ENCODE measurements at regions not wholly inside any gene's neighbourhood (a gene's known extent, or its start where the extent isn't known, plus 50 kb on each side); places are given as distances from the start of the nearest gene placed in this dataset.

- TF ChIP-seq, protein P1, sequence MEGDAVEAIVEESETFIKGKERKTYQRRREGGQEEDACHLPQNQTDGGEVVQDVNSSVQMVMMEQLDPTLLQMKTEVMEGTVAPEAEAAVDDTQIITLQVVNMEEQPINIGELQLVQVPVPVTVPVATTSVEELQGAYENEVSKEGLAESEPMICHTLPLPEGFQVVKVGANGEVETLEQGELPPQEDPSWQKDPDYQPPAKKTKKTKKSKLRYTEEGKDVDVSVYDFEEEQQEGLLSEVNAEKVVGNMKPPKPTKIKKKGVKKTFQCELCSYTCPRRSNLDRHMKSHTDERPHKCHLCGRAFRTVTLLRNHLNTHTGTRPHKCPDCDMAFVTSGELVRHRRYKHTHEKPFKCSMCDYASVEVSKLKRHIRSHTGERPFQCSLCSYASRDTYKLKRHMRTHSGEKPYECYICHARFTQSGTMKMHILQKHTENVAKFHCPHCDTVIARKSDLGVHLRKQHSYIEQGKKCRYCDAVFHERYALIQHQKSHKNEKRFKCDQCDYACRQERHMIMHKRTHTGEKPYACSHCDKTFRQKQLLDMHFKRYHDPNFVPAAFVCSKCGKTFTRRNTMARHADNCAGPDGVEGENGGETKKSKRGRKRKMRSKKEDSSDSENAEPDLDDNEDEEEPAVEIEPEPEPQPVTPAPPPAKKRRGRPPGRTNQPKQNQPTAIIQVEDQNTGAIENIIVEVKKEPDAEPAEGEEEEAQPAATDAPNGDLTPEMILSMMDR (conservative IDR thresholded peaks at IDR 0.05 in 1 of 2, IDR thresholded peaks at IDR 0.05 in 1 of 2; ENCODE audit: extremely low read depth in 1 of 2, insufficient read depth in 1 of 2, low read depth in 1 of 2, low read length in 2 of 2): no peak
- TF ChIP-seq EZH2 (IDR thresholded peaks at IDR 0.05; ENCODE audit: borderline replicate concordance, low read length): no peak
These were observed 176.0 kb downstream of the TMEM132E start for GRCh38 chr17:34755371-34755770.

Data from mammary epithelial cell (primary cell).